RPMI8226 (cell line): ENCODE measurements at regions not wholly inside any gene's neighbourhood (a gene's known extent, or its start where the extent isn't known, plus 50 kb on each side); places are given as distances from the start of the nearest gene placed in this dataset.
A peak's percentile ranks its signal among the peaks of the same experiment; 100 is the strongest.

Experiments
- DNase-seq: peaks from one replicate; pipeline ENCODE4 v3.0.0-alpha.2; 2015

- no peak for DNase-seq
These were observed 173.3 kb downstream of the PALM2AKAP2 start for GRCh38 chr9:109953300-109953699.

- no peak for DNase-seq
These were observed 174.0 kb downstream of the PALM2AKAP2 start for GRCh38 chr9:109953813-109954497.

GRCh38 chr9:109956717-109957440 lies 176.9 kb downstream of the PALM2AKAP2 start:
- no peak for DNase-seq

- DNase-seq = no peak
These were observed 179.7 kb downstream of the PALM2AKAP2 start for GRCh38 chr9:109959679-109960078.

- DNase-seq = no peak
These were observed 181.6 kb downstream of the PALM2AKAP2 start for GRCh38 chr9:109961626-109962025.

- DNase-seq = no peak
These were observed 182.2 kb downstream of the PALM2AKAP2 start for GRCh38 chr9:109962215-109962614.

- DNase-seq = peak; percentile 40
These were observed 183.1 kb downstream of the PALM2AKAP2 start for GRCh38 chr9:109963079-109963478.

GRCh38 chr9:109966643-109967368 lies 186.8 kb downstream of the PALM2AKAP2 start:
- no peak for DNase-seq

- DNase-seq = no peak
These were observed 187.9 kb downstream of the PALM2AKAP2 start for GRCh38 chr9:109967651-109968642.

- no peak for DNase-seq
These were observed 189.0 kb downstream of the PALM2AKAP2 start for GRCh38 chr9:109969011-109969410.

GRCh38 chr9:109969573-109970237 lies 189.7 kb downstream of the PALM2AKAP2 start:
- DNase-seq = no peak

- DNase-seq = no peak
These were observed 191.2 kb downstream of the PALM2AKAP2 start for GRCh38 chr9:109971226-109971625.

GRCh38 chr9:109972026-109972882 lies 192.3 kb downstream of the PALM2AKAP2 start:
- no peak for DNase-seq

- no peak for DNase-seq
These were observed 193.3 kb downstream of the PALM2AKAP2 start for GRCh38 chr9:109973336-109973735.

- peak; percentile 55 for DNase-seq
These were observed 194.3 kb downstream of the PALM2AKAP2 start for GRCh38 chr9:109974143-109974917.

- DNase-seq = no peak
These were observed 194.9 kb downstream of the PALM2AKAP2 start for GRCh38 chr9:109974918-109975276.

- DNase-seq = no peak
These were observed 195.7 kb downstream of the PALM2AKAP2 start for GRCh38 chr9:109975574-109976295.

- DNase-seq = no peak
These were observed 196.3 kb downstream of the PALM2AKAP2 start for GRCh38 chr9:109976303-109976702.

GRCh38 chr9:109977521-109977920 lies 197.5 kb downstream of the PALM2AKAP2 start:
- no peak for DNase-seq
